Panc1 (cell line): ENCODE measurements at regions not wholly inside any gene's neighbourhood (a gene's known extent, or its start where the extent isn't known, plus 50 kb on each side); places are given as distances from the start of the nearest gene placed in this dataset.

ENCODE experiments used
- CTCF ChIP-seq: fragments of 450-650 bp; IDR thresholded peaks from 2 replicates; pipeline ENCODE4 v1.5.1; 2017; ENCODE audit warnings: mild to moderate bottlenecking
- POLR2AphosphoS5 ChIP-seq: IDR thresholded peaks from 2 replicates; pipeline ENCODE4 v1.6.1; 2012; ENCODE audit warnings: mild to moderate bottlenecking, low read depth, low read length, moderate library complexity
- REST ChIP-seq, 2 experiments: IDR thresholded peaks; 2 replicates each; pipeline ENCODE4 v1.6.1; 2011 to 2012; ENCODE audit warnings: low read depth in 2 of 2, control low read depth in 1 of 2, low read length in 1 of 2, mild to moderate bottlenecking in 1 of 2, moderate library complexity in 1 of 2; ENCODE audit not compliant: insufficient read depth in 1 of 2
- SIN3A ChIP-seq: IDR thresholded peaks from 2 replicates; pipeline ENCODE4 v1.6.1; 2012; ENCODE audit warnings: low read depth, mild to moderate bottlenecking, low read length, moderate library complexity, borderline replicate concordance; ENCODE audit not compliant: insufficient read depth
- TCF7L2 ChIP-seq: IDR thresholded peaks from 2 replicates; pipeline ENCODE4 v1.6.1; 2011; ENCODE audit warnings: mild to moderate bottlenecking, low read depth, low read length, inconsistent platforms

- TF ChIP-seq REST (IDR thresholded peaks at IDR 0.05; ENCODE audit: insufficient read depth in 1 of 2, low read depth in 2 of 2, low read length in 1 of 2): no peak
- no peak for TF ChIP-seq CTCF
- TF ChIP-seq SIN3A: no peak
- TF ChIP-seq POLR2AphosphoS5: no peak
- TF ChIP-seq TCF7L2: no peak
Measured at GRCh38 chr12:87202189-87202588, 827.0 kb downstream of the C12orf50 start.
